ENCODE measurements at regions not wholly inside any gene's neighbourhood (a gene's known extent, or its start where the extent isn't known, plus 50 kb on each side); places are given as distances from the start of the nearest gene placed in this dataset.

- Histone ChIP-seq H3K27me3 (ENCODE audit: control insufficient read depth, insufficient read depth, low read length) (no peaks in the 10 kb centered on the region), H3K36me3 (ENCODE audit: control insufficient read depth, insufficient read depth, low read length) (no peaks in the 10 kb centered on the region), H3K4me1 (ENCODE audit: control insufficient read depth, insufficient read depth, low read length) (no peaks in the 10 kb centered on the region), H3K27ac (ENCODE audit: low read depth, low read length) (no peak overlapping the region), H3K9ac (ENCODE audit: low read length) (no peak overlapping the region), H3K4me3 (ENCODE audit: low read length) (no peak overlapping the region)
Observed at GRCh38 chr4:107278791-107279483, 242.8 kb upstream of the DKK2 start.

DNA sequence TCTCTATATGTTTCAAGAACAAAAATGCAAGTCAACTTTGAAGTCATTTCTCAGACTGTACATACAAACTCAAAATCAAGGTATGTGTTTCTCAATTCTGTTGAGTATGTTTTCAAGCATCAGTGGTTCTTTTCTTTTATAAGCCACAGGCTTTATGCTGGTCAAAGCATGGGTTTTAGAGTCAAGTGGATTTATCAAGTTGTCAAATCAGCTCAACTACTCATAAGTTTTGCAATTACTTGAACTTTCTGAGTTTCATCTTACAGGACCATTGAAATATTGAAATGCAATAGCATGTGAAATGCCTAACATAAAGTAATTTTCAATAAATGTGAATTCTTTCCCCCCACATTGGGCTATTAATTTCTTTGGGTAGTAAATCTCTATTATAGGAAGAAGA, 239.9 kb upstream of the DKK2 start:
- Histone ChIP-seq H3K27me3 (ENCODE audit: control insufficient read depth, insufficient read depth, low read length) (no peaks in the 10 kb centered on the region), H3K36me3 (ENCODE audit: control insufficient read depth, insufficient read depth, low read length) (no peaks in the 10 kb centered on the region), H3K4me3 (ENCODE audit: low read length) (no peak overlapping the region), H3K4me1 (ENCODE audit: control insufficient read depth, insufficient read depth, low read length) (no peaks in the 10 kb centered on the region), H3K27ac (ENCODE audit: low read depth, low read length) (no peak overlapping the region), H3K9ac (ENCODE audit: low read length) (no peak overlapping the region)

DNA sequence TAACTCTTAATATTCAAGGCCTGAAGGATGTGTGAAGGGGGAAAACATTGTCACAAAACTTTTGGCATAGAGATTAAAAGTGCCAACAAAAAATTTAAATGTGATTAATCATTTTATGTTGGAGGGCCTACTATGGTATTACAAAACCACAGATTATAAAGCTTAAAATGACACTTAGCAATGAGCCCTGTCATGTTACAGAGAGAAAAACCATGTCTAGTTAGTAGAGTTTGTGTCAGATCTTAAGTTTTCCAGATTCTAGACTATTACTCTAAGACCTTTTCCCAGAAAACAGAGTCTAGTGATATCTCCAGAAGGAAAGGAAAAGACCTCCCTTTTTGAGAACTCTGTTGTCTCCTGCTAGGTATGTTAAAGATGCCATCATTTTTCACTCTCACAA, 239.1 kb upstream of the DKK2 start:
- no peak overlapping the region for H3K9ac ChIP-seq (ENCODE audit: low read length)
- no peak overlapping the region for H3K4me3 ChIP-seq (ENCODE audit: low read length)
- H3K36me3 ChIP-seq (ENCODE audit: control insufficient read depth, insufficient read depth, low read length), result no peaks in the 10 kb centered on the region
- no peak overlapping the region for H3K27ac ChIP-seq (ENCODE audit: low read depth, low read length)
- no peaks in the 10 kb centered on the region for H3K27me3 ChIP-seq (ENCODE audit: control insufficient read depth, insufficient read depth, low read length)
- H3K4me1 ChIP-seq (ENCODE audit: control insufficient read depth, insufficient read depth, low read length), result no peaks in the 10 kb centered on the region

GRCh38 chr4:107270614-107271013, 234.5 kb upstream of the DKK2 start:
- H3K27me3 ChIP-seq (ENCODE audit: control insufficient read depth, insufficient read depth, low read length), result no peaks in the 10 kb centered on the region

GRCh38 chr4:107269175-107269574, 233.1 kb upstream of the DKK2 start:
- no peaks in the 10 kb centered on the region for H3K4me1 ChIP-seq (ENCODE audit: control insufficient read depth, insufficient read depth, low read length)
- H3K27ac ChIP-seq (ENCODE audit: low read depth, low read length), result no peak overlapping the region
- no peak overlapping the region for H3K4me3 ChIP-seq (ENCODE audit: low read length)
- no peaks in the 10 kb centered on the region for H3K27me3 ChIP-seq (ENCODE audit: control insufficient read depth, insufficient read depth, low read length)
- no peaks in the 10 kb centered on the region for H3K36me3 ChIP-seq (ENCODE audit: control insufficient read depth, insufficient read depth, low read length)
- H3K9ac ChIP-seq (ENCODE audit: low read length), result no peak overlapping the region

More at GRCh38 chr4:107270614-107271013, 234.5 kb upstream of the DKK2 start:
- Histone ChIP-seq H3K9ac (ENCODE audit: low read length) (no peak overlapping the region), H3K4me3 (ENCODE audit: low read length) (no peak overlapping the region), H3K27ac (ENCODE audit: low read depth, low read length) (no peak overlapping the region), H3K36me3 (ENCODE audit: control insufficient read depth, insufficient read depth, low read length) (no peaks in the 10 kb centered on the region), H3K4me1 (ENCODE audit: control insufficient read depth, insufficient read depth, low read length) (no peaks in the 10 kb centered on the region)

GRCh38 chr4:107265859-107266258, 229.7 kb upstream of the DKK2 start:
- no peak overlapping the region for H3K9ac ChIP-seq (ENCODE audit: low read length)
- H3K4me1 ChIP-seq (ENCODE audit: control insufficient read depth, insufficient read depth, low read length), result no peaks in the 10 kb centered on the region
- H3K27me3 ChIP-seq (ENCODE audit: control insufficient read depth, insufficient read depth, low read length), result no peaks in the 10 kb centered on the region
- H3K27ac ChIP-seq (ENCODE audit: low read depth, low read length), result no peak overlapping the region
- H3K36me3 ChIP-seq (ENCODE audit: control insufficient read depth, insufficient read depth, low read length), result no peaks in the 10 kb centered on the region
- no peak overlapping the region for H3K4me3 ChIP-seq (ENCODE audit: low read length)

GRCh38 chr4:107261241-107261874, 225.2 kb upstream of the DKK2 start:
- Histone ChIP-seq H3K27ac (ENCODE audit: low read depth, low read length) (no peak overlapping the region), H3K4me1 (ENCODE audit: control insufficient read depth, insufficient read depth, low read length) (no peaks in the 10 kb centered on the region), H3K27me3 (ENCODE audit: control insufficient read depth, insufficient read depth, low read length) (no peaks in the 10 kb centered on the region)

DNA sequence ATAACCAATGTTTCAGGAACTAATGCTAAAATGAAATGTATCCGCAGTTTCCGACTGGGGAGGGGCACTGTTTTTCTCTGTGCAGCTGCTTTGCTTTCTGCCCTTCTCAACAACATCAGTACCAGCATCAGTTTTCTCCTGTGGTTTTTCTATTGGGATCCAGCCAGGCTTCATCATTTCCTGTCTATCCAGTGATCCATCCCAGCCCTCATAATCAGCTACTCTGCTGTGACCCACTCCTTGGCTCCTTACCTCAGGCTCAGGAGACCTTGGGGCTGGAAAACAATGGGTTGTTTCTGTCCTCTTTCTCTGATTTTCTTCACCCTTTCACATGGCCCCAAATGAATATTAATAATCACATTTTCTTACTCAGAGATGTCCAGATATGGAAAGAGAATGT, 222.2 kb upstream of the DKK2 start:
- no peaks in the 10 kb centered on the region for H3K4me1 ChIP-seq (ENCODE audit: control insufficient read depth, insufficient read depth, low read length)
- no peaks in the 10 kb centered on the region for H3K36me3 ChIP-seq (ENCODE audit: control insufficient read depth, insufficient read depth, low read length)
- no peak overlapping the region for H3K9ac ChIP-seq (ENCODE audit: low read length)
- no peak overlapping the region for H3K4me3 ChIP-seq (ENCODE audit: low read length)
- no peaks in the 10 kb centered on the region for H3K27me3 ChIP-seq (ENCODE audit: control insufficient read depth, insufficient read depth, low read length)
- H3K27ac ChIP-seq (ENCODE audit: low read depth, low read length), result no peak overlapping the region

More at GRCh38 chr4:107261241-107261874, 225.2 kb upstream of the DKK2 start:
- no peaks in the 10 kb centered on the region for H3K36me3 ChIP-seq (ENCODE audit: control insufficient read depth, insufficient read depth, low read length)
- H3K9ac ChIP-seq (ENCODE audit: low read length), result no peak overlapping the region
- no peak overlapping the region for H3K4me3 ChIP-seq (ENCODE audit: low read length)

DNA sequence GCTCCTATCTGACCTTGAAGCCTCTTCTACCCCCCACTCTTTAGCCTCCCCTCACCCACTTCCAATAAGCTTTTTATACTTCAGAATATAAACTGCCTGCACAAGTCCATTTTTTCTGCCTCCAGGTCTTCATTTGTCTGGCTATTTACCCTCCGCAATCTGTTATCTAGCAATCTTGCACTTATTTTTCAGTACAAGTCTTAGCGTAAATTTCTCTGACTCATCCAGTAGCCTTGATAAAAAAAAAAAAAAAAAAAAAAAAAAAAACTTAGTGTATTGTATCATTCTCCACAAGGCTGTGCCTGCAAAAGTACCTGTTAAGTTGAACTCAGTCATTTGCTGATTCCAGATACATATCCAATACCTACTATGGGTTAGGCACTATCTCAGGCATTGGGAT, 219.5 kb upstream of the DKK2 start:
- Histone ChIP-seq H3K4me3 (ENCODE audit: low read length) (no peak overlapping the region), H3K36me3 (ENCODE audit: control insufficient read depth, insufficient read depth, low read length) (no peaks in the 10 kb centered on the region), H3K27me3 (ENCODE audit: control insufficient read depth, insufficient read depth, low read length) (no peaks in the 10 kb centered on the region), H3K9ac (ENCODE audit: low read length) (no peak overlapping the region), H3K27ac (ENCODE audit: low read depth, low read length) (no peak overlapping the region), H3K4me1 (ENCODE audit: control insufficient read depth, insufficient read depth, low read length) (no peaks in the 10 kb centered on the region)

- H3K36me3 ChIP-seq (ENCODE audit: control insufficient read depth, insufficient read depth, low read length), result no peaks in the 10 kb centered on the region
- no peaks in the 10 kb centered on the region for H3K4me1 ChIP-seq (ENCODE audit: control insufficient read depth, insufficient read depth, low read length)
- H3K9ac ChIP-seq (ENCODE audit: low read length), result no peak overlapping the region
- no peaks in the 10 kb centered on the region for H3K27me3 ChIP-seq (ENCODE audit: control insufficient read depth, insufficient read depth, low read length)
- no peak overlapping the region for H3K4me3 ChIP-seq (ENCODE audit: low read length)
- no peak overlapping the region for H3K27ac ChIP-seq (ENCODE audit: low read depth, low read length)
Observed at GRCh38 chr4:107255114-107255513, 219.0 kb upstream of the DKK2 start.

- H3K9ac ChIP-seq (ENCODE audit: low read length), result no peak overlapping the region
- H3K36me3 ChIP-seq (ENCODE audit: control insufficient read depth, insufficient read depth, low read length), result no peaks in the 10 kb centered on the region
- no peaks in the 10 kb centered on the region for H3K4me1 ChIP-seq (ENCODE audit: control insufficient read depth, insufficient read depth, low read length)
- no peak overlapping the region for H3K27ac ChIP-seq (ENCODE audit: low read depth, low read length)
- H3K27me3 ChIP-seq (ENCODE audit: control insufficient read depth, insufficient read depth, low read length), result no peaks in the 10 kb centered on the region
- no peak overlapping the region for H3K4me3 ChIP-seq (ENCODE audit: low read length)
Observed at GRCh38 chr4:107253579-107254068, 217.5 kb upstream of the DKK2 start.

DNA sequence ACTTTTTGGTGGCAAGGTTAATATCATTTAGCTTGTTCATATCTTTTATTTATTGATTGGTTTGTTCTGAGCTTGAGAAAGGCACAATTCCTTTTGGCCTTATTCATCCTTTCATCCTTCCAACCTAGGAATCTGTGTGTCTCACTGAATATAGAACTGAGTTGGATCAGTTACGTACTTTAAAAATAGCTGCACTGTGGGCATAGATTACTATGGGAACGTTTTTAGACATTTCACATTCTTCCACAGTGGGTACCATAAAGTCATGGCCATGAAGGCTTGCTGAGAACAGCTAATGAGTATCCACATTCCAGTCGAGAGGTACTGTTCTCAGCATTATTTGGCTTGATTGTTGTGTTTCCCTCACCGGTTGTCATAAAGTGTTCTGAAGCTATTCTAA, 217.0 kb upstream of the DKK2 start:
- H3K27ac ChIP-seq (ENCODE audit: low read depth, low read length), result no peak overlapping the region

GRCh38 chr4:107252571-107252970, 216.5 kb upstream of the DKK2 start:
- Histone ChIP-seq H3K27ac (ENCODE audit: low read depth, low read length) (no peak overlapping the region), H3K4me1 (ENCODE audit: control insufficient read depth, insufficient read depth, low read length) (no peaks in the 10 kb centered on the region), H3K36me3 (ENCODE audit: control insufficient read depth, insufficient read depth, low read length) (no peaks in the 10 kb centered on the region), H3K9ac (ENCODE audit: low read length) (no peak overlapping the region), H3K27me3 (ENCODE audit: control insufficient read depth, insufficient read depth, low read length) (no peaks in the 10 kb centered on the region), H3K4me3 (ENCODE audit: low read length) (no peak overlapping the region)

More for the DNA sequence above, 217.0 kb upstream of the DKK2 start:
- Histone ChIP-seq H3K36me3 (ENCODE audit: control insufficient read depth, insufficient read depth, low read length) (no peaks in the 10 kb centered on the region), H3K4me1 (ENCODE audit: control insufficient read depth, insufficient read depth, low read length) (no peaks in the 10 kb centered on the region), H3K27me3 (ENCODE audit: control insufficient read depth, insufficient read depth, low read length) (no peaks in the 10 kb centered on the region), H3K9ac (ENCODE audit: low read length) (no peak overlapping the region), H3K4me3 (ENCODE audit: low read length) (no peak overlapping the region)

Measured in rectal smooth muscle tissue (tissue), 1 donor.